Hepatocyte (in vitro differentiated cells): ENCODE measurements at regions not wholly inside any gene's neighbourhood (a gene's known extent, or its start where the extent isn't known, plus 50 kb on each side); places are given as distances from the start of the nearest gene placed in this dataset.

Experiments used
- DNase-seq: peaks from one replicate; pipeline ENCODE4 v3.0.0-alpha.2; 2016; ENCODE audit warnings: low spot score
- H2AFZ ChIP-seq: fragments of 200-600 bp; sonication (generic); 2 replicates; pipeline ENCODE4 v1.6.0; 2016; ENCODE audit warnings: antibody characterized with exemption, mild to moderate bottlenecking
- H3K27ac ChIP-seq: fragments of 200-600 bp; sonication (generic); 2 replicates; pipeline ENCODE4 v1.5.1; 2016; ENCODE audit warnings: mild to moderate bottlenecking
- H3K27me3 ChIP-seq: fragments of 200-600 bp; sonication (generic); 2 replicates; pipeline ENCODE4 v1.6.1; 2016
- H3K36me3 ChIP-seq: fragments of 200-600 bp; sonication (generic); replicated peaks from 2 replicates; pipeline ENCODE4 v1.5.1; 2016; ENCODE audit warnings: low read depth; ENCODE audit not compliant: insufficient read depth
- H3K4me1 ChIP-seq: fragments of 200-600 bp; sonication (generic); 2 replicates; pipeline ENCODE4 v1.5.1; 2016; ENCODE audit warnings: mild to moderate bottlenecking, moderate library complexity; ENCODE audit not compliant: insufficient read depth
- H3K4me2 ChIP-seq: fragments of 200-600 bp; sonication (generic); 2 replicates; pipeline ENCODE4 v1.6.0; 2016
- H3K4me3 ChIP-seq: fragments of 200-600 bp; sonication (generic); 2 replicates; pipeline ENCODE4 v1.5.1; 2016; ENCODE audit warnings: mild to moderate bottlenecking
- H3K79me2 ChIP-seq: fragments of 200-600 bp; sonication (generic); 2 replicates; pipeline ENCODE4 v1.6.0; 2017; ENCODE audit warnings: mild to moderate bottlenecking
- H3K9me2 ChIP-seq: fragments of 200-600 bp; sonication (generic); replicated peaks from 2 replicates; pipeline ENCODE4 v1.6.0; 2017; ENCODE audit warnings: mild to moderate bottlenecking; ENCODE audit not compliant: insufficient read depth
- H3K9me3 ChIP-seq: fragments of 200-600 bp; sonication (generic); 2 replicates; pipeline ENCODE4 v1.5.1; 2016; ENCODE audit warnings: low read depth, mild to moderate bottlenecking
- H4K20me1 ChIP-seq: fragments of 200-600 bp; sonication (generic); 2 replicates; pipeline ENCODE4 v1.6.0; 2016; ENCODE audit warnings: mild to moderate bottlenecking; ENCODE audit not compliant: insufficient read depth, poor library complexity, severe bottlenecking
- EZH2 ChIP-seq: fragments of 200-600 bp; sonication (generic); IDR thresholded peaks from 2 replicates; pipeline ENCODE4 v1.6.1; 2016; ENCODE audit warnings: antibody characterized with exemption, mild to moderate bottlenecking, borderline replicate concordance
- EZH2phosphoT487 ChIP-seq: fragments of 200-600 bp; sonication (generic); IDR thresholded peaks from one replicate; pipeline ENCODE4 v1.6.1; 2018; ENCODE audit warnings: antibody characterized with exemption, mild to moderate bottlenecking, low read depth, moderate library complexity; ENCODE audit not compliant: unreplicated experiment, severe bottlenecking
- WGBS: methylation state at CpG from one replicate; pipeline ENCODE4 v1.1.6; 2016; ENCODE audit warnings: low lambda C conversion rate; ENCODE audit errors: missing lambda C conversion rate; 5-methylcytosine and 5-hydroxymethylcytosine counted together
- TF ChIP-seq, protein P1 (sequence below): fragments of 200-600 bp; sonication (generic); IDR thresholded peaks from 2 replicates; pipeline ENCODE4 v1.5.1; 2016; ENCODE audit warnings: antibody characterized with exemption, mild to moderate bottlenecking; ENCODE audit not compliant: poor library complexity

GRCh38 chr6:115629415-115629814 is 431.3 kb downstream of the FRK start:
- peaks cover 3% of the 10 kb centered on the region for H3K4me1 ChIP-seq
- DNase-seq, result no peak
- 76% methylated on average over 2 of the region's 2 CpGs for WGBS
- H3K9me3 ChIP-seq, result no peaks in the 10 kb centered on the region
- H2AFZ ChIP-seq, result no peak overlapping the region
- no peaks in the 10 kb centered on the region for H3K27me3 ChIP-seq
- no peak overlapping the region for H3K4me2 ChIP-seq
- no peaks in the 10 kb centered on the region for H4K20me1 ChIP-seq
- no peaks in the 10 kb centered on the region for H3K9me2 ChIP-seq
- TF ChIP-seq, protein P1, sequence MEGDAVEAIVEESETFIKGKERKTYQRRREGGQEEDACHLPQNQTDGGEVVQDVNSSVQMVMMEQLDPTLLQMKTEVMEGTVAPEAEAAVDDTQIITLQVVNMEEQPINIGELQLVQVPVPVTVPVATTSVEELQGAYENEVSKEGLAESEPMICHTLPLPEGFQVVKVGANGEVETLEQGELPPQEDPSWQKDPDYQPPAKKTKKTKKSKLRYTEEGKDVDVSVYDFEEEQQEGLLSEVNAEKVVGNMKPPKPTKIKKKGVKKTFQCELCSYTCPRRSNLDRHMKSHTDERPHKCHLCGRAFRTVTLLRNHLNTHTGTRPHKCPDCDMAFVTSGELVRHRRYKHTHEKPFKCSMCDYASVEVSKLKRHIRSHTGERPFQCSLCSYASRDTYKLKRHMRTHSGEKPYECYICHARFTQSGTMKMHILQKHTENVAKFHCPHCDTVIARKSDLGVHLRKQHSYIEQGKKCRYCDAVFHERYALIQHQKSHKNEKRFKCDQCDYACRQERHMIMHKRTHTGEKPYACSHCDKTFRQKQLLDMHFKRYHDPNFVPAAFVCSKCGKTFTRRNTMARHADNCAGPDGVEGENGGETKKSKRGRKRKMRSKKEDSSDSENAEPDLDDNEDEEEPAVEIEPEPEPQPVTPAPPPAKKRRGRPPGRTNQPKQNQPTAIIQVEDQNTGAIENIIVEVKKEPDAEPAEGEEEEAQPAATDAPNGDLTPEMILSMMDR, result no peak
- H3K27ac ChIP-seq, result no peak overlapping the region
- no peaks in the 10 kb centered on the region for H3K36me3 ChIP-seq
- no peaks in the 10 kb centered on the region for H3K79me2 ChIP-seq
- H3K4me3 ChIP-seq, result no peak overlapping the region

DNA sequence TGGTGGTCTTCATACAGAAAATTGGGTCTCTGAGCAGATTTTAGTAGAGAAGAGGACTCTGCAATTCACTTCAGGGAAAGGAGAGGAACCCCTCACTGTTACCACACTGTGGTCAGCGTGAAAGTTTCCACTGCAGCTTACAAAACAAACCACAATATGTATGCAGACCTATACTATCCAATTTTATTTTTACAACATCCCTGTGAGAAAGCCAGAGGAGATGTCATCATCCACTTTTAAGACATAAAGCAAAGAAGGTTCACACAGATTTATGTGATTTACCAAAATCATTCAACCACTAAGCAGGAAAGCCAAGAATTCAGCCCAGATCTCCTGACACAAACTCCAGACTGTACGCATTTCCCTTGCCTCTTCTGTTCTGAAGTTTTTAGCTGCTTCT is 442.4 kb downstream of the FRK start:
- Histone ChIP-seq H3K36me3 (no peaks in the 10 kb centered on the region), H3K4me3 (no peak overlapping the region), H3K27me3 (no peaks in the 10 kb centered on the region), H4K20me1 (no peaks in the 10 kb centered on the region), H3K4me2 (no peak overlapping the region), H3K9me2 (no peaks in the 10 kb centered on the region), H3K79me2 (no peaks in the 10 kb centered on the region), H2AFZ (no peak overlapping the region), H3K9me3 (no peaks in the 10 kb centered on the region), H3K4me1 (no peaks in the 10 kb centered on the region), H3K27ac (no peak overlapping the region)
- WGBS, result 88% methylated on average over 2 of the region's 2 CpGs
- TF ChIP-seq EZH2, result no peak
- no peak for TF ChIP-seq EZH2phosphoT487
- TF ChIP-seq, protein P1, result no peak
- no peak for DNase-seq

DNA sequence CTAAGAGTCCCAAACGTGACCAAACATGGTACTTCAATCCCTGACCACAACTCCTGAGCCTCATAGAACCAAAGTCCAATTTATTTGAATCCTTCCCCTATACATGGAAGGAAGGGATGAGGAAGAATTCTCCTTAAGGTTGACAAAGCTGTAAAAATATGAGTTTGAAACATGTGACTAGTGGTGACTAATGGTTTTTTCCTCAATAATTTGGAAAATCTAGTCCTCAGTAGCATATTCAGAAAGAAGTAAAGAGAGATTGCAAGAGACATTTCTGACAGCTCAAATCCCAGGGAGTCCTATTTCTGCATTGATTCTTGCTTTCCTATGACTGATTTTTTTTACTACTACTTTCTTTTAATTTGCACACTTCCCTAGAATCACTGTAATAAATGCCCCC is 443.7 kb downstream of the FRK start:
- H3K4me1 ChIP-seq, result no peaks in the 10 kb centered on the region
- H3K27ac ChIP-seq, result no peak overlapping the region
- H3K9me3 ChIP-seq, result no peaks in the 10 kb centered on the region
- no peak overlapping the region for H3K4me2 ChIP-seq
- H2AFZ ChIP-seq, result no peak overlapping the region
- H3K4me3 ChIP-seq, result no peak overlapping the region
- H3K36me3 ChIP-seq, result no peaks in the 10 kb centered on the region
- no peaks in the 10 kb centered on the region for H3K79me2 ChIP-seq
- 76% methylated on average over 1 of the region's 1 CpG for WGBS
- TF ChIP-seq EZH2phosphoT487 (no peak), EZH2 (no peak)
- TF ChIP-seq, protein P1, result no peak
- H4K20me1 ChIP-seq, result no peaks in the 10 kb centered on the region
- no peaks in the 10 kb centered on the region for H3K9me2 ChIP-seq
- no peaks in the 10 kb centered on the region for H3K27me3 ChIP-seq
- no peak for DNase-seq

DNA sequence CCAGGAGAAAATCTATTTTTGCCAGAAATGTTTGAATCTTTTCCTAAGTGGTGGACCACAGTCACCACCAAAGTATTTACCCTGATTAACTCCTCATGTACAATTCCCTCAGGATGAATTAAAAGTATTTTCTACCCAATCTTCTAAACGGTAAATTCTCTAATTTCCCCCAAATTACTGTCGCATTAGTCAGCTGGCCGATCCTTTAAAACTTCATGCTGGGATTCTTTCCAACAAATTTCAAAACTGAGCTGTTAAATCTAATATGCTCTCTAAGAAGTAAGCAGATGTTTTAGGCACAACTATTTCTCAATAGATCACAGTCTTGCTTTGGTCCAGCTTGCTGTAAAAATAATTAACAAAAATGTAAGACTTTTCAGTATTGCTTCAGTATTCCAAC is 447.2 kb downstream of the FRK start:
- WGBS, result 54% methylated on average over 3 of the region's 3 CpGs
- no peak for DNase-seq
- no peak overlapping the region for H3K4me2 ChIP-seq

More for the DNA sequence above, 447.2 kb downstream of the FRK start:
- no peaks in the 10 kb centered on the region for H3K4me1 ChIP-seq
- H3K36me3 ChIP-seq, result no peaks in the 10 kb centered on the region
- H3K79me2 ChIP-seq, result no peaks in the 10 kb centered on the region
- H3K9me2 ChIP-seq, result no peaks in the 10 kb centered on the region
- H3K4me3 ChIP-seq, result no peak overlapping the region
- no peaks in the 10 kb centered on the region for H3K27me3 ChIP-seq
- H3K27ac ChIP-seq, result no peak overlapping the region
- no peak for TF ChIP-seq EZH2phosphoT487
- TF ChIP-seq, protein P1, result no peak
- TF ChIP-seq EZH2, result no peak
- no peaks in the 10 kb centered on the region for H4K20me1 ChIP-seq
- H3K9me3 ChIP-seq, result no peaks in the 10 kb centered on the region
- H2AFZ ChIP-seq, result no peak overlapping the region
